Esophagus muscularis mucosa (tissue), 4 donors: ENCODE measurements at regions not wholly inside any gene's neighbourhood (a gene's known extent, or its start where the extent isn't known, plus 50 kb on each side); places are given as distances from the start of the nearest gene placed in this dataset.

Experiments used
- DNase-seq: peaks from one replicate; pipeline ENCODE4 v3.0.0-alpha.2; 2017; ENCODE audit errors: extremely low spot score
- H3K27ac ChIP-seq, 4 donors: fragments of 200-600 bp; sonication (generic); replicated peaks in 1 of 4; 1 replicate in 3 of 4; 2 replicates in 1 of 4; pipeline ENCODE4 v1.5.1; 2016 to 2019; ENCODE audit warnings: mild to moderate bottlenecking in 1 of 4
- H3K27me3 ChIP-seq, 4 donors: fragments of 200-600 bp; sonication (generic); one replicate each; pipeline versions ENCODE4 v1.5.1 to v1.6.0; 2016 to 2019
- H3K36me3 ChIP-seq, 4 donors: fragments of 200-600 bp; sonication (generic); one replicate each; pipeline ENCODE4 v1.5.1; 2016 to 2019
- H3K4me1 ChIP-seq, 4 donors: fragments of 200-600 bp; sonication (generic); one replicate each; pipeline ENCODE4 v1.5.1; 2016 to 2019
- H3K4me3 ChIP-seq, 4 donors: fragments of 200-600 bp; sonication (generic); 1 replicate in 2 of 4; 2 replicates in 2 of 4; pipeline ENCODE4 v1.5.1; 2016 to 2019; ENCODE audit warnings: mild to moderate bottlenecking in 4 of 4, moderate library complexity in 1 of 4
- H3K9me3 ChIP-seq, 4 donors: fragments of 200-600 bp; sonication (generic); 1 replicate in 3 of 4; 2 replicates in 1 of 4; pipeline ENCODE4 v1.5.1; 2016 to 2019
- CTCF ChIP-seq, 3 experiments: fragments of 200-600 bp in 2 of 3; fragments of 450-650 bp in 1 of 3; sonication (generic) in 2 of 3; IDR thresholded peaks; one replicate each; pipeline ENCODE4 v1.5.1; 2017 to 2019; ENCODE audit warnings: antibody characterized with exemption in 3 of 3, mild to moderate bottlenecking in 2 of 3, moderate library complexity in 1 of 3
- EP300 ChIP-seq: sonication (generic); formaldehyde crosslinking; IDR thresholded peaks from one replicate; pipeline ENCODE4 v1.6.1; 2017; ENCODE audit warnings: antibody characterized with exemption
- POLR2A ChIP-seq: fragments of 450-650 bp; IDR thresholded peaks from one replicate; pipeline ENCODE4 v1.6.1; 2017; ENCODE audit warnings: antibody characterized with exemption, moderate library complexity, mild to moderate bottlenecking, low read depth
- POLR2AphosphoS5 ChIP-seq, 2 donors: sonication (generic); formaldehyde crosslinking; IDR thresholded peaks; one replicate each; pipeline ENCODE4 v1.6.1; 2017; ENCODE audit warnings: antibody characterized with exemption in 2 of 2
- WGBS: methylation state at CpG from one replicate; pipeline ENCODE4 v1.1.5; 2018; 5-methylcytosine and 5-hydroxymethylcytosine counted together
- intact Hi-C: fragments of 100-400 bp; cut with DNase I; formaldehyde crosslinking; loops from one replicate; pipeline ENCODE4 v1.15.1; 2023
- small RNA-seq, 3 donors: library from RNA; depleted of rRNA; stranded (forward); fragments of <200 nt; gene quantifications; one replicate each; pipeline ENCODE3, GENCODE V24; 2016

GRCh38 chrX:134186362-134187121, 50.4 kb upstream of the CCDC160 start:
- H3K36me3 ChIP-seq: no peaks in the 10 kb centered on the region
- no peaks in the 10 kb centered on the region for H3K9me3 ChIP-seq
- intact Hi-C loops: no loop called here
- peaks cover 0 to under 1% (median 0%) of the 10 kb centered on the region in 4 donors for H3K27me3 ChIP-seq
- H3K27ac ChIP-seq: no peak overlapping the region
- H3K4me3 ChIP-seq: no peak overlapping the region
- WGBS: 38% methylated on average over 8 of the region's 8 CpGs
- no peaks in the 10 kb centered on the region for H3K4me1 ChIP-seq
- DNase-seq: no peak
- no peak for TF ChIP-seq CTCF (IDR thresholded peaks at IDR 0.05)
- no peak for TF ChIP-seq POLR2AphosphoS5 (IDR thresholded peaks at IDR 0.05)
- TF ChIP-seq EP300: no peak
- TF ChIP-seq POLR2A: no peak

Small RNA genes in the stretch of these regions (small RNA-seq; reads per million reads assigned to genes)
- gene RF00019: 0 reads per million in 3 donors
- 0 reads per million in 3 donors for gene TIMM8BP2
